ENCODE measurements at regions not wholly inside any gene's neighbourhood (a gene's known extent, or its start where the extent isn't known, plus 50 kb on each side); places are given as distances from the start of the nearest gene placed in this dataset.

DNA sequence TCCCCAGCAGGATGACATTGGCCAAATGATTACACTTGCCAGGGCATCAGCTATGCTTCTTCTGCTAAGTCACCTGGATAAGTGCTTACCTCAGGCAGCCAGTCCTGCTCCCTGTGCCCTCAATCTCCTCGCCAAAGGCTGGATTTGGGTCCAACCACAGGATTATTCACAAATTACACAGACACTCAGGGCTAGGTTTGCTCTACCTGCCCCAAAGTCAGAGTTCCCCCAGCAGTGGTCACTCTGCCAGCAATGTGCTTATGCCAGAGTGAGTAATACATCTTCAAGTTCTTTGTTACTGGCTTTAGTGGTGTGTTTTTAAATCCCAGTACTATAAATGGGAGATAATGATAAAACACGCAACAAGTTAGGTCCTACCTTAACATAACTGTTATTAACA lies 189.7 kb upstream of the SEMA3D start:
- Histone ChIP-seq H3K4me3 (no peak overlapping the region), H3K27me3 (no peaks in the 10 kb centered on the region), H3K27ac (no peak overlapping the region), H3K9me3 (no peaks in the 10 kb centered on the region), H3K4me1 (no peaks in the 10 kb centered on the region), H3K36me3 (no peaks in the 10 kb centered on the region)
- 85 to 89% methylated on average over 1 to 2 of the region's 2 CpGs for WGBS, 2 donors (ENCODE audit: low coverage in 1 of 2)
- in situ Hi-C loops (cut with MboI; ENCODE audit: low pct_ligation_motif_present in 1 of 4, low pct_unique_long_range_greater_than_20kb in 1 of 4, low sequenced_read_pairs in 3 of 4) (no loop called here), intact Hi-C loops (cut with DNase I; ENCODE audit: low total_unique reads) (no loop called here)
- TF ChIP-seq CTCF (IDR thresholded peaks at IDR 0.05) (no peak), POLR2A (IDR thresholded peaks at IDR 0.05) (no peak), POLR2AphosphoS5 (IDR thresholded peaks at IDR 0.05) (no peak), EP300 (IDR thresholded peaks at IDR 0.05; ENCODE audit: low read depth) (no peak)
- no peak for DNase-seq

- Histone ChIP-seq H3K36me3 (no peaks in the 10 kb centered on the region), H3K27me3 (no peaks in the 10 kb centered on the region), H3K9me3 (no peaks in the 10 kb centered on the region), H3K27ac (no peak overlapping the region), H3K4me1 (no peaks in the 10 kb centered on the region), H3K4me3 (no peak overlapping the region)
- no peak for DNase-seq
- WGBS, 2 donors (ENCODE audit: low coverage in 1 of 2) = 40 to 61% methylated on average over 1 of the region's 1 CpG
- intact Hi-C loops (cut with DNase I; ENCODE audit: low total_unique reads) = no loop called here
- no peak for TF ChIP-seq POLR2AphosphoS5 (IDR thresholded peaks at IDR 0.05)
- TF ChIP-seq EP300 (IDR thresholded peaks at IDR 0.05; ENCODE audit: low read depth) = no peak
- TF ChIP-seq CTCF (IDR thresholded peaks at IDR 0.05) = no peak
- no peak for TF ChIP-seq POLR2A (IDR thresholded peaks at IDR 0.05)
- in situ Hi-C loops (cut with MboI; ENCODE audit: low pct_ligation_motif_present in 1 of 4, low pct_unique_long_range_greater_than_20kb in 1 of 4, low sequenced_read_pairs in 3 of 4) = no loop called here
Observed at GRCh38 chr7:85356916-85357315, 170.1 kb upstream of the SEMA3D start.

- Histone ChIP-seq H3K27ac (no peak overlapping the region), H3K27me3 (no peaks in the 10 kb centered on the region), H3K4me3 (no peak overlapping the region), H3K9me3 (no peaks in the 10 kb centered on the region), H3K36me3 (no peaks in the 10 kb centered on the region), H3K4me1 (no peaks in the 10 kb centered on the region)
- DNase-seq = no peak
- in situ Hi-C loops (cut with MboI; ENCODE audit: low pct_ligation_motif_present in 1 of 4, low pct_unique_long_range_greater_than_20kb in 1 of 4, low sequenced_read_pairs in 3 of 4) = no loop called here
- TF ChIP-seq POLR2AphosphoS5 (IDR thresholded peaks at IDR 0.05) = no peak
- no peak for TF ChIP-seq POLR2A (IDR thresholded peaks at IDR 0.05)
- no peak for TF ChIP-seq EP300 (IDR thresholded peaks at IDR 0.05; ENCODE audit: low read depth)
- no peak for TF ChIP-seq CTCF (IDR thresholded peaks at IDR 0.05)
- intact Hi-C loops (cut with DNase I; ENCODE audit: low total_unique reads) = no loop called here
Observed at GRCh38 chr7:85343484-85343883, 156.6 kb upstream of the SEMA3D start.

DNA sequence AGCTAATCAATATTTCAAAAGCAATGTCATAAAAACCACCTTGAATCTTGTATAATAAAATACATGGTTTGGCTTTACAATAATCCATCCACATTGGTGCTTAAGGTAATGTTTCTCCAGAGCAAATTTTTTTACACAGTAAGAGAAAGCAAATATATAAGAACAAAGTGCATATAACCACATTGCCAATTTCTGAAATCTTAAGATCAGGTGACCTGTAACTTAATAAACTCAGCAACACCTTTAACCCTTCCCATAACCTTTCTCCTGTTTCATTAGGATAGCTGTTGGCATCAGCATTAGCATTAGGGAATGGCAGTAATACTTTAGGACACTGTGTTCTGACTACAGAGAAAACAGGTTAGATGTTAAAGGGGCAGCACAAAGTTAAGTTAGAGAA lies 155.9 kb upstream of the SEMA3D start:
- Histone ChIP-seq H3K27me3 (no peaks in the 10 kb centered on the region), H3K4me1 (no peaks in the 10 kb centered on the region), H3K4me3 (no peak overlapping the region), H3K36me3 (no peaks in the 10 kb centered on the region), H3K9me3 (no peaks in the 10 kb centered on the region), H3K27ac (no peak overlapping the region)
- in situ Hi-C loops (cut with MboI; ENCODE audit: low pct_ligation_motif_present in 1 of 4, low pct_unique_long_range_greater_than_20kb in 1 of 4, low sequenced_read_pairs in 3 of 4) = no loop called here
- intact Hi-C loops (cut with DNase I; ENCODE audit: low total_unique reads) = no loop called here
- DNase-seq = no peak
- TF ChIP-seq CTCF (IDR thresholded peaks at IDR 0.05) (no peak), POLR2AphosphoS5 (IDR thresholded peaks at IDR 0.05) (no peak), POLR2A (IDR thresholded peaks at IDR 0.05) (no peak), EP300 (IDR thresholded peaks at IDR 0.05; ENCODE audit: low read depth) (no peak)
